Right lobe of liver (tissue), 4 donors: ENCODE measurements at regions not wholly inside any gene's neighbourhood (a gene's known extent, or its start where the extent isn't known, plus 50 kb on each side); places are given as distances from the start of the nearest gene placed in this dataset.
"Not testable (repeated sequence)": the region's sequence is repeated elsewhere in the genome, so short reads cannot be mapped to it uniquely, and the experiment has no call there.

Experiments used
- CTCF ChIP-seq, 4 donors: fragments of 200-600 bp in 3 of 4; fragments of 450-650 bp in 1 of 4; IDR thresholded peaks; one replicate each; pipeline versions ENCODE4 v1.5.1 to v1.8.0; 2016 to 2022; ENCODE audit warnings: antibody characterized with exemption in 4 of 4, mild to moderate bottlenecking in 2 of 4
- POLR2A ChIP-seq: fragments of 450-650 bp; IDR thresholded peaks from one replicate; pipeline ENCODE4 v1.6.1; 2017; ENCODE audit warnings: antibody characterized with exemption, mild to moderate bottlenecking
- donor health status: DM: no; HTN: no; CAD: no.
- donor health status: DM: no; HTN: no; CAD: no.
- donor health status: DM: no; HTN: yes; CAD: no.

DNA sequence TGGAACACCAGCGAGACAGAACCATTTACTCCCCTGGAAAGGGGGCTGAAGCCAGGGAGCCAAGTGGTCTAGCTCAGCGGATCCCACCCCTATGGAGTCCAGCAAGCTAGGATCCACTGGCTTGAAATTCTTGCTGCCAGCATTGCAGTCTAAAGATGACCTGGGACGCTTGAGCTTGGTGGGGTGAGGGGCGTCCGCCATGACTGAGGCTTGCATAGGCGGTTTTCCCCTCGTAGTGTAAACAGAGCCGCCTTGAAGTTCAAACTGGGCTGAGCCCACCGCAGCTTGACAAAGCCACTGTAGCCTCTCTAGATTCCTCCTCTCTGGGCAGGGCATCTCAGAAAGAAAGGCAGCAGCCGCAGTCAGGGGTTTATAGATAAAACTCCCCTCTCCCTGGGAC, 1031.7 kb downstream of the RPA4 start:
- TF ChIP-seq CTCF (IDR thresholded peaks at IDR 0.05); POLR2A: not testable (repeated sequence)
